Suprapubic skin (tissue), 4 donors: ENCODE measurements at regions not wholly inside any gene's neighbourhood (a gene's known extent, or its start where the extent isn't known, plus 50 kb on each side); places are given as distances from the start of the nearest gene placed in this dataset.

Source experiments
- DNase-seq, 2 donors: peaks; one replicate each; pipeline ENCODE4 v3.0.0-alpha.2; 2019; ENCODE audit warnings: low spot score in 2 of 2
- H3K27ac ChIP-seq: fragments of 200-600 bp; sonication (generic); one replicate; pipeline ENCODE4 v1.5.1; 2019
- H3K27me3 ChIP-seq: fragments of 200-600 bp; sonication (generic); one replicate; pipeline ENCODE4 v1.5.1; 2019
- H3K36me3 ChIP-seq: fragments of 200-600 bp; sonication (generic); one replicate; pipeline ENCODE4 v1.5.1; 2019
- H3K4me1 ChIP-seq: fragments of 200-600 bp; sonication (generic); one replicate; pipeline ENCODE4 v1.5.1; 2019
- H3K4me3 ChIP-seq: fragments of 200-600 bp; sonication (generic); one replicate; pipeline ENCODE4 v1.5.1; 2019; ENCODE audit warnings: mild to moderate bottlenecking
- H3K9me3 ChIP-seq: fragments of 200-600 bp; sonication (generic); one replicate; pipeline ENCODE4 v1.5.1; 2019
- EP300 ChIP-seq: sonication (generic); formaldehyde crosslinking; IDR thresholded peaks from one replicate; pipeline ENCODE4 v1.6.1; 2017; ENCODE audit warnings: antibody characterized with exemption
- POLR2A ChIP-seq, 2 donors: fragments of 450-650 bp; IDR thresholded peaks; one replicate each; pipeline ENCODE4 v1.6.1; 2017; ENCODE audit warnings: antibody characterized with exemption in 2 of 2, mild to moderate bottlenecking in 2 of 2, moderate library complexity in 2 of 2
- POLR2AphosphoS5 ChIP-seq, 3 donors: sonication (generic); formaldehyde crosslinking; IDR thresholded peaks; one replicate each; pipeline ENCODE4 v1.6.1; 2017; ENCODE audit warnings: antibody characterized with exemption in 3 of 3
- WGBS: methylation state at CpG from one replicate; pipeline ENCODE4 v1.1.5; 2018; 5-methylcytosine and 5-hydroxymethylcytosine counted together
- TF ChIP-seq, protein P1 (sequence below), 2 donors: fragments of 200-600 bp in 1 of 2; fragments of 450-650 bp in 1 of 2; sonication (generic) in 1 of 2; IDR thresholded peaks; one replicate each; pipeline ENCODE4 v1.5.1; 2016 to 2019; ENCODE audit warnings: antibody characterized with exemption in 2 of 2, mild to moderate bottlenecking in 1 of 2, moderate library complexity in 1 of 2

DNA sequence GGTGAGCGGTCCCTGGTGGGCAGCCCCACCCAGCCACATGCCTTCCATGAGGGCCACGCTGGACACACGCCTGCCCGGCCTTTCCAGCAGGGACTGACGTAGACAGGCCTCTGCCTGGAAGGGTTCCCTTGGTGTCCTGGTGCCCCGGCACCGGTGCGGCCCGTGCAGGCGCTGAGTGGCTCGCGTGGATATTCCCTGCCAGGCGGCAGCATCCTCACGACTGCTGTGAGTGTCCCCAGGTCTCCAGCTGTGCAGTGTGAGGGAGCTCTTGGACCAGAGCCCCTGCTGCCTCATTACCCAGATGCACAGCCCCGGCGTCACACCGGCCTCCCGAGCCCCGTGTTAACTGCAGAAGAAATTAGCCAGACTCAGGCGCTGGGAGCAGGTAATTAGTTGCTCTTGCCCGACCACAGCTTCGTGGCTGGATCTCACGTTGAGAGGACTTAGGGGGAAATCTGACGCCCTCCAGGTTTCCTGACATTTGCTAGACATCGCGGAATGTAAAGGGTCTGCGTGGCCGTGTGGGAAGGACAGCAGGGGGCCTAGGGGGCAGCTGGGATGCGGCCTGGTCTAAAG is 1196.3 kb downstream of the BRD1 start:
- 72% methylated on average over 15 of the region's 29 CpGs for WGBS
- Histone ChIP-seq H3K36me3 (no peaks in the 10 kb centered on the region), H3K4me3 (no peak overlapping the region), H3K9me3 (no peaks in the 10 kb centered on the region), H3K4me1 (no peaks in the 10 kb centered on the region), H3K27me3 (peaks cover 21% of the 10 kb centered on the region), H3K27ac (no peak overlapping the region)
- TF ChIP-seq EP300 (no peak), POLR2A (IDR thresholded peaks at IDR 0.05) (no peak), POLR2AphosphoS5 (IDR thresholded peaks at IDR 0.05) (no peak)
- TF ChIP-seq, protein P1, sequence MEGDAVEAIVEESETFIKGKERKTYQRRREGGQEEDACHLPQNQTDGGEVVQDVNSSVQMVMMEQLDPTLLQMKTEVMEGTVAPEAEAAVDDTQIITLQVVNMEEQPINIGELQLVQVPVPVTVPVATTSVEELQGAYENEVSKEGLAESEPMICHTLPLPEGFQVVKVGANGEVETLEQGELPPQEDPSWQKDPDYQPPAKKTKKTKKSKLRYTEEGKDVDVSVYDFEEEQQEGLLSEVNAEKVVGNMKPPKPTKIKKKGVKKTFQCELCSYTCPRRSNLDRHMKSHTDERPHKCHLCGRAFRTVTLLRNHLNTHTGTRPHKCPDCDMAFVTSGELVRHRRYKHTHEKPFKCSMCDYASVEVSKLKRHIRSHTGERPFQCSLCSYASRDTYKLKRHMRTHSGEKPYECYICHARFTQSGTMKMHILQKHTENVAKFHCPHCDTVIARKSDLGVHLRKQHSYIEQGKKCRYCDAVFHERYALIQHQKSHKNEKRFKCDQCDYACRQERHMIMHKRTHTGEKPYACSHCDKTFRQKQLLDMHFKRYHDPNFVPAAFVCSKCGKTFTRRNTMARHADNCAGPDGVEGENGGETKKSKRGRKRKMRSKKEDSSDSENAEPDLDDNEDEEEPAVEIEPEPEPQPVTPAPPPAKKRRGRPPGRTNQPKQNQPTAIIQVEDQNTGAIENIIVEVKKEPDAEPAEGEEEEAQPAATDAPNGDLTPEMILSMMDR (IDR thresholded peaks at IDR 0.05): no peak
- no peak for DNase-seq

DNA sequence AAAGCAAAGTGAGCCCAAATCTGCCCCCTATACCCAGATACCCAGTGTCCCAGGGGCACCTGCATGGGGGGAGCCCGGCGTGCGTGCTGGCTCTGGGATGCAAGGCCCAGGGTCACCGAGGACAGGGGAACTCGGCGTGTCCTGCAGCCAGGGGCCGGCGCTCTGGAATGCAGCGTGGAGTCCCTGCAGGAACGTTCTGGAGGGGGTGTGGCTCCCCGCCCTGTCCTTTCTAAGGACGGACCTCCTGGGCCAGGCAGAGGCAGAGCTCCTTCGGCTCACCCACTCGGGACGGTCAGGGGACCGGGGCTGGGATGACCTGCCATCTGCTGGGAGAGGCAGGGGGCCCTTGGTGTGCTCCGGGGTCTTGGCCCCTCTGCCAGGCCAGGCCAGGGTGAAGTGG is 1196.8 kb downstream of the BRD1 start:
- no peak for TF ChIP-seq POLR2A (IDR thresholded peaks at IDR 0.05)
- no peak for TF ChIP-seq POLR2AphosphoS5 (IDR thresholded peaks at IDR 0.05)
- TF ChIP-seq, protein P1 (IDR thresholded peaks at IDR 0.05): no peak
- no peak for TF ChIP-seq EP300
- no peak overlapping the region for H3K27ac ChIP-seq

DNA sequence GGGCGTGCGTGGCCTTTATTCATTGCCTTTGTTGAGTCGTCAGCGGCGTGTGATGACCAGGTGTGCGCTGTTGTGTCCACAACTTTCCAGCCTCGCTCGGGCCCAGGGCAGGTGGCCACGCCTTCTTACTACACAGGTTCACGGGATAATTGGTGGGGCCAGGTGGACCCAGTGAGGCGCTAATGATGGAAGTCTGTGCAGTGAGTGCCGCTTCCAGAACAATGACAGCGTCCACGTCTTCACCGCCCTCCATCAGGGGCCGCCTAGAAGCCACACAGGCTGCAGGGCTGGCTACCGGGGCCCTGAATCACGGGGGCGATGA is 1197.3 kb downstream of the BRD1 start:
- TF ChIP-seq EP300 (no peak), POLR2A (IDR thresholded peaks at IDR 0.05) (no peak), POLR2AphosphoS5 (IDR thresholded peaks at IDR 0.05) (no peak)
- TF ChIP-seq, protein P1 (IDR thresholded peaks at IDR 0.05): no peak
- peaks cover 21% of the 10 kb centered on the region for H3K27me3 ChIP-seq
- H3K4me1 ChIP-seq: no peaks in the 10 kb centered on the region
- no peaks in the 10 kb centered on the region for H3K36me3 ChIP-seq
- no peak overlapping the region for H3K4me3 ChIP-seq
- 90% methylated on average over 8 of the region's 19 CpGs for WGBS
- H3K27ac ChIP-seq: no peak overlapping the region
- no peak for DNase-seq
- H3K9me3 ChIP-seq: no peaks in the 10 kb centered on the region

More for the DNA sequence above, 1196.8 kb downstream of the BRD1 start:
- H3K9me3 ChIP-seq: no peaks in the 10 kb centered on the region
- no peaks in the 10 kb centered on the region for H3K36me3 ChIP-seq
- no peak for DNase-seq
- WGBS: 40% methylated on average over 1 of the region's 17 CpGs
- no peak overlapping the region for H3K4me3 ChIP-seq
- H3K27me3 ChIP-seq: peaks cover 21% of the 10 kb centered on the region
- H3K4me1 ChIP-seq: no peaks in the 10 kb centered on the region

DNA sequence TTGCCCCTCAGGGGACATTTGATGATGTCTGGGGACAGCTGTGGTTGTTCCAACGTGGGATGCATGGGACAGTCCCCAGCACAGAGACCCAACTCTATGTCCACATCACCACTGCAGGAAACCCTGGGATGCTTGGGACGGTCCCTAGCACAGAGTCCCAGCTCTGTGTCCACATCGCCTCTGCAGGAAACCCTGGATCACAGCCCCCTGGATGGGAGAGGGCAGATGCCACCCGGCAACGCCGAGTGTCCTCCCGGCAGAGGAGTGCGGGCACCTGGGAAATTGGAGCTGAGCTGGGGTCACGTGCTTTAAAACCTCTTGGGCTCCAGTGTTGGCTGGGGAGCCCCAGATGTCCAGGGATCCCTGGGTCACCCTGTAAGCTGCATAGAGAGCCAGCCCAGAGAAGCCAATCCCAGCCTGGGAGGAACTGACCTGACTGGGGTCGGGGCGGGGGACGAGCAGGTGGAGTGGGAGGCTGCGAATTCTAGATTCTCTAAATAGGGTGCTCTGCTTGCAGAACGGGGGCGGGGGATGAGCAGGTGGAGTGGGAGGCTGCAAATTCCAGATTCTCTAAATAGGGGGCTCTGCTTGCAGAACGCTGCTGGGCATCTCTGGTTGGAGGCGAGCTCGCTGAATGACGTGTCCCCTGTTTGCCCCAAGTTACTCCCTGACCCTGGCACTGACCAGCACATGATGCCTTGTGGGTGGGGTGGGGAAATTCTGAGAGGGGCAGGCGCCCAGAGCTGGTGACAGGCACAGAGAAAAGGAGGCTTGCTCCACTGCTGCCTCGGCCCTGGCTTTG is 1197.8 kb downstream of the BRD1 start:
- no peaks in the 10 kb centered on the region for H3K36me3 ChIP-seq
- no peak for DNase-seq
- 84% methylated on average over 17 of the region's 21 CpGs for WGBS
- H3K27me3 ChIP-seq: peaks cover 21% of the 10 kb centered on the region
- no peaks in the 10 kb centered on the region for H3K4me1 ChIP-seq
- H3K27ac ChIP-seq: no peak overlapping the region
- TF ChIP-seq POLR2A (IDR thresholded peaks at IDR 0.05) (no peak), EP300 (no peak), POLR2AphosphoS5 (IDR thresholded peaks at IDR 0.05) (no peak)
- TF ChIP-seq, protein P1 (IDR thresholded peaks at IDR 0.05): no peak
- H3K4me3 ChIP-seq: no peak overlapping the region
- H3K9me3 ChIP-seq: no peaks in the 10 kb centered on the region

DNA sequence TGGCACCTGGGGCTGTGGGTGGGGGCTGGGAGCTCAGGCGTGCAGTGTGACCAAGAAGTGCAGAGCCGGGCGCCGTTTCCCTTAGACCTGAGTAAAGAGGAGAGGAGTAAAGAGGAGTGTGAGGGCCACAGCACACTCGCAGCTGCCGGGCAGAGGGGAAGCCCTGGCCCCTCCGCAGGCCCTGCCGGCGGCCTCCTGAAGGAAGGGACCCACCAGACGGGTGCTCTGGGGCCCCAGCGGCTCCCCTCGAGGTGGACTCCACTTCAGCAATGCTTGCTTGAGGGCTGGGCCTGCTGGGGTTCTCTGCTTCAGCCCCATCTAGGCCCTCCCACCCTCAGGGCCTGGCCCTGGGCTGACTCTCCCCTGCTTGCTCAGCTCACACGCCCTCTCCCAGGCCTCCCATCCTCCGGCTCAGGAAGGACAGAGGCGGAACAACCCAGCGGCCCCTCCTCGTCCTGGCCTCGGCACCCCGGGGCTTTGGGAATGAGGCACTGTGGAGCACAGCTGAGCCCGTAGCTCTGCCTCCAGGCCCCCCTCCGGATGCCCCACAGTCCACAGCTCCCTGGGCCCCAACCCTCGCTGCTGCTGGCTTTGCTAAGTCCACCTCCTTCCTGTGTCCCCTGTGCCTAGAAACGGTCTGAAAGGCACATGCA is 1198.7 kb downstream of the BRD1 start:
- Histone ChIP-seq H3K36me3 (no peaks in the 10 kb centered on the region), H3K9me3 (no peaks in the 10 kb centered on the region), H3K27me3 (peaks cover 21% of the 10 kb centered on the region), H3K4me1 (no peaks in the 10 kb centered on the region), H3K27ac (no peak overlapping the region), H3K4me3 (no peak overlapping the region)
- TF ChIP-seq, protein P1 (IDR thresholded peaks at IDR 0.05): no peak
- no peak for TF ChIP-seq EP300
- TF ChIP-seq POLR2A (IDR thresholded peaks at IDR 0.05): no peak
- no peak for TF ChIP-seq POLR2AphosphoS5 (IDR thresholded peaks at IDR 0.05)
- WGBS: 68% methylated on average over 6 of the region's 23 CpGs
- DNase-seq: no peak
